Transverse colon (tissue), 4 donors: ENCODE measurements at regions not wholly inside any gene's neighbourhood (a gene's known extent, or its start where the extent isn't known, plus 50 kb on each side); places are given as distances from the start of the nearest gene placed in this dataset.

ENCODE experiments used
- DNase-seq: peaks from one replicate; pipeline ENCODE4 v3.0.0-alpha.2; 2019
- H3K27ac ChIP-seq, 4 donors: fragments of 200-600 bp; sonication (generic); 2 replicates each; pipeline ENCODE4 v1.5.1; 2016 to 2018; ENCODE audit warnings: inconsistent platforms in 4 of 4
- H3K27me3 ChIP-seq: fragments of 200-600 bp; sonication (generic); 2 replicates; pipeline ENCODE4 v1.5.1; 2017; ENCODE audit warnings: inconsistent platforms
- H3K36me3 ChIP-seq, 4 donors: fragments of 200-600 bp; sonication (generic); 2 replicates each; pipeline ENCODE4 v1.5.1; 2017 to 2019; ENCODE audit warnings: inconsistent platforms in 4 of 4
- H3K4me1 ChIP-seq, 4 donors: fragments of 200-600 bp; sonication (generic); 2 replicates each; pipeline ENCODE4 v1.5.1; 2017 to 2020; ENCODE audit warnings: inconsistent platforms in 4 of 4
- H3K4me3 ChIP-seq, 4 donors: fragments of 200-600 bp; sonication (generic); 1 replicate in 1 of 4; 2 replicates in 3 of 4; pipeline versions ENCODE4 v1.5.1 to v1.6.1; 2017 to 2019; ENCODE audit warnings: inconsistent platforms in 4 of 4
- H3K9me3 ChIP-seq, 2 donors: fragments of 200-600 bp; sonication (generic); 2 replicates each; pipeline ENCODE4 v1.5.1; 2017 to 2019; ENCODE audit warnings: inconsistent platforms in 2 of 2
- EP300 ChIP-seq: sonication (generic); formaldehyde crosslinking; IDR thresholded peaks from one replicate; pipeline ENCODE4 v1.6.1; 2017; ENCODE audit warnings: antibody characterized with exemption, low read depth
- POLR2A ChIP-seq: fragments of 450-650 bp; IDR thresholded peaks from one replicate; pipeline ENCODE4 v1.6.1; 2016; ENCODE audit warnings: antibody characterized with exemption, mild to moderate bottlenecking, moderate library complexity
- POLR2AphosphoS5 ChIP-seq, 3 donors: sonication (generic); formaldehyde crosslinking; IDR thresholded peaks; one replicate each; pipeline ENCODE4 v1.6.1; 2016; ENCODE audit warnings: antibody characterized with exemption in 3 of 3
- WGBS, 2 donors: methylation state at CpG; one replicate each; pipeline ENCODE4 v1.1.5; 2018; ENCODE audit warnings: low coverage in 1 of 2; 5-methylcytosine and 5-hydroxymethylcytosine counted together
- in situ Hi-C, 4 donors: fragments of 200-750 bp; cut with MboI; loops; one replicate each; pipeline versions ENCODE4 v1.15.0 to v1.15.1; 2017; ENCODE audit warnings: low sequenced_read_pairs in 3 of 4, low pct_ligation_motif_present in 1 of 4, low pct_unique_long_range_greater_than_20kb in 1 of 4
- intact Hi-C: fragments of 100-400 bp; cut with DNase I; formaldehyde crosslinking; loops from one replicate; pipeline ENCODE4 v1.15.1; 2023; ENCODE audit warnings: low total_unique reads
- TF ChIP-seq, protein P1 (sequence below), 5 experiments: fragments of 200-600 bp in 3 of 5; fragments of 450-650 bp in 2 of 5; sonication (generic) in 3 of 5; IDR thresholded peaks; 1 replicate in 2 of 5; 2 replicates in 3 of 5; pipeline ENCODE4 v1.5.1; 2016 to 2017; ENCODE audit warnings: antibody characterized with exemption in 5 of 5, inconsistent platforms in 3 of 5, mild to moderate bottlenecking in 2 of 5, moderate library complexity in 1 of 5

- H3K4me3 ChIP-seq = no peak overlapping the region
- no peak overlapping the region for H3K27ac ChIP-seq
- no peaks in the 10 kb centered on the region for H3K4me1 ChIP-seq
- no peaks in the 10 kb centered on the region for H3K9me3 ChIP-seq
- DNase-seq = no peak
- TF ChIP-seq, protein P1, sequence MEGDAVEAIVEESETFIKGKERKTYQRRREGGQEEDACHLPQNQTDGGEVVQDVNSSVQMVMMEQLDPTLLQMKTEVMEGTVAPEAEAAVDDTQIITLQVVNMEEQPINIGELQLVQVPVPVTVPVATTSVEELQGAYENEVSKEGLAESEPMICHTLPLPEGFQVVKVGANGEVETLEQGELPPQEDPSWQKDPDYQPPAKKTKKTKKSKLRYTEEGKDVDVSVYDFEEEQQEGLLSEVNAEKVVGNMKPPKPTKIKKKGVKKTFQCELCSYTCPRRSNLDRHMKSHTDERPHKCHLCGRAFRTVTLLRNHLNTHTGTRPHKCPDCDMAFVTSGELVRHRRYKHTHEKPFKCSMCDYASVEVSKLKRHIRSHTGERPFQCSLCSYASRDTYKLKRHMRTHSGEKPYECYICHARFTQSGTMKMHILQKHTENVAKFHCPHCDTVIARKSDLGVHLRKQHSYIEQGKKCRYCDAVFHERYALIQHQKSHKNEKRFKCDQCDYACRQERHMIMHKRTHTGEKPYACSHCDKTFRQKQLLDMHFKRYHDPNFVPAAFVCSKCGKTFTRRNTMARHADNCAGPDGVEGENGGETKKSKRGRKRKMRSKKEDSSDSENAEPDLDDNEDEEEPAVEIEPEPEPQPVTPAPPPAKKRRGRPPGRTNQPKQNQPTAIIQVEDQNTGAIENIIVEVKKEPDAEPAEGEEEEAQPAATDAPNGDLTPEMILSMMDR (IDR thresholded peaks at IDR 0.05) = no peak
- no peaks in the 10 kb centered on the region for H3K27me3 ChIP-seq
- 61 to 85% methylated on average over 2 of the region's 2 CpGs for WGBS, 2 donors
- in situ Hi-C loops (no loop called here), intact Hi-C loops (no loop called here)
- H3K36me3 ChIP-seq = no peaks in the 10 kb centered on the region
Measured at GRCh38 chr10:83410570-83410969, 728.7 kb upstream of the GHITM start.

DNA sequence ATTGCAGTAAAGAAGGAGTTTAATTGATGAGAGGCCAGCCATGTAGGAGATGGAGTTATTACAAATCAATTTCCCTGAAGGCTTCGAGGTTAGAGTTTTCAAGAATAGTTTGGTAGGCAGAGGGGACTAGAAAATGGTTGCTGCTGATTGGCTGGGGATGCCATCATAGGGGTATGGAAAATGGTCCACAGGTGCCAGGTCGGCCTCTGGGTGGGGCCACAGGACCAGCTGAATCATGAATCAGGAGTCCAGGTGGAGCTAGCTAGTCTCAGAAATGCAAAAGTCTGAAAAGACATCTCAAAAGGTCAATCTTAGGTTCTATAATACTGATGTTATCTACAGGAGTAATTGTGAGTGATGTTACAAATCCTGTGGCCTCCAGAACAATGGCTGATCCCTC is 714.0 kb upstream of the GHITM start:
- in situ Hi-C loops (no loop called here), intact Hi-C loops (no loop called here)
- no peak for DNase-seq
- WGBS, 2 donors = 67 to 69% methylated on average over 2 of the region's 2 CpGs
- Histone ChIP-seq H3K4me3 (no peak overlapping the region), H3K27me3 (no peaks in the 10 kb centered on the region), H3K4me1 (no peaks in the 10 kb centered on the region), H3K27ac (no peak overlapping the region), H3K36me3 (no peaks in the 10 kb centered on the region), H3K9me3 (no peaks in the 10 kb centered on the region)
- no peak for TF ChIP-seq EP300
- TF ChIP-seq POLR2AphosphoS5 (IDR thresholded peaks at IDR 0.05) = no peak
- TF ChIP-seq POLR2A = no peak
- TF ChIP-seq, protein P1 (IDR thresholded peaks at IDR 0.05) = no peak

DNA sequence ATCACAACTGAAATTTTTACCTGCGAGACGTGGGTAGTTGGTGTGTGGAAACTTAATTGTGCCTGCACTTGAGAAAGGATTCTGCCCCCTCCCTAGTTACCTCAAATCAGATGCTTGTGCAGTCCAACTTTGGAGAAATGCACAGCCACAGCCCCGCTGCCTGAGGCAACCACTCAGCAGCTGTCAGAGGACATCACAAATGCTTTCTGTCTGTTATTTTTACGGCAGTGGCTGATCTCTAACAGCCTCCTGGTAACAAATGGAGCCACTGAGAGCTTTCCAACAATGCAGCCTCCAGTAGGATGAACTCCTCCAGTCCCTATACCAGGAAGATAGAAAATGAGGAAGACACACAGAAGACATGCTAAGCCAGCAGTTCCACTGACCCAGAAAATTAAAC is 712.2 kb upstream of the GHITM start:
- Histone ChIP-seq H3K9me3 (no peaks in the 10 kb centered on the region), H3K27me3 (no peaks in the 10 kb centered on the region), H3K4me3 (no peak overlapping the region), H3K36me3 (no peaks in the 10 kb centered on the region), H3K4me1 (no peaks in the 10 kb centered on the region), H3K27ac (no peak overlapping the region)
- in situ Hi-C loops = no loop called here
- DNase-seq = no peak
- TF ChIP-seq EP300 (no peak), POLR2A (no peak), POLR2AphosphoS5 (IDR thresholded peaks at IDR 0.05) (no peak)
- TF ChIP-seq, protein P1 (IDR thresholded peaks at IDR 0.05) = no peak
- intact Hi-C loops = no loop called here
- WGBS, 2 donors = 57 to 100% methylated on average over 2 to 4 of the region's 4 CpGs

DNA sequence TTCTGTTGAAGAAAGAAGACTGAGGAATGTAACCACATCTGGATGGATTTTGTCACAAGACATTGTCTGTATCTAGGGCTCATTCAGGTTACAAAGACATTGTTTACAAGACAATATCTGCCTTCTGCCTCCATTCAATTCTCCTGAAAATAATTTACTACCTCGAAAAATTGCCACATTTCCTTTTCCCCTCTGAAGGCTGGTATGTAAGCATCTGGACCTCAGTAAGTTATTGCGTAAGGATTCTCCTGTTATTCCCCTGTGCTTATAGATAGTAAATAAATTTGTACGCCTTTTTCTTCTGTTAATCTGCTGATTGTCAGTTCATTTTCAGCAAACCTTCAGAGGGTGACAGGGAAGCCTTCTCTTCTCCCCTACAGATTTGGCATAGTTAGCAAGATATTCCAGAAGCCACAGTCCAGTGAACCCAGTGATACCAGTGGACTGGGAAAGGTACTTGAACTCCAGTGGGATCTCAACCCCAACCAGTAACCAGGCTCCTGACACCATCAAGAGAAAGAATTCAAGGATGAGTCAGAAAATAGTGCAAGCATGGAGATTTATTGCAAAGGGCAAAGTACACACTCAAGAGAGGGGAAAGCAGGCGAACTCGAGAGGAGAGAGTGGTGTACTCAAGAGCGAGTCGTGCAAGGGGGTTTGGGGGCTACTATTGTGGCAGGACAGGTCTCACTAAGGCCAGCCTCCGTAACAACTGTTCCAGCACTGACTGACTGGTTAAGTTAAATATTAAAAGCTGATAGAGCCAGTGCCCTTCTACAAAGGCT is 706.9 kb upstream of the GHITM start:
- no peak for DNase-seq
- WGBS, 2 donors = 46 to 59% methylated on average over 4 to 8 of the region's 8 CpGs

More for the DNA sequence above, 706.9 kb upstream of the GHITM start:
- H3K9me3 ChIP-seq = no peaks in the 10 kb centered on the region
- H3K4me3 ChIP-seq = no peak overlapping the region
- H3K36me3 ChIP-seq = no peaks in the 10 kb centered on the region
- no peaks in the 10 kb centered on the region for H3K27me3 ChIP-seq
- in situ Hi-C loops = no loop called here
- no peaks in the 10 kb centered on the region for H3K4me1 ChIP-seq
- intact Hi-C loops = no loop called here
- no peak for TF ChIP-seq POLR2AphosphoS5 (IDR thresholded peaks at IDR 0.05)
- no peak for TF ChIP-seq POLR2A
- TF ChIP-seq, protein P1 (IDR thresholded peaks at IDR 0.05) = no peak
- no peak for TF ChIP-seq EP300
- no peak overlapping the region for H3K27ac ChIP-seq
